OCI-LY1 (cell line): ENCODE measurements at regions not wholly inside any gene's neighbourhood (a gene's known extent, or its start where the extent isn't known, plus 50 kb on each side); places are given as distances from the start of the nearest gene placed in this dataset.

Experiments used
- H2AFZ ChIP-seq: fragments of 200-600 bp; sonication (generic), shearing (Covaris generic); 2 replicates; pipeline ENCODE4 v1.6.0; 2014; ENCODE audit warnings: antibody characterized with exemption, mild to moderate bottlenecking, low read length
- H3F3A ChIP-seq: fragments of 200-600 bp; sonication (generic), shearing (Covaris generic); 2 replicates; pipeline ENCODE4 v1.6.0; 2014; ENCODE audit warnings: mild to moderate bottlenecking, antibody characterized with exemption, low read length, moderate library complexity; ENCODE audit not compliant: insufficient read depth
- H3K27ac ChIP-seq: fragments of 200-600 bp; sonication (generic); 2 replicates; pipeline ENCODE4 v1.5.1; 2014; ENCODE audit warnings: low read length, mixed run types, mild to moderate bottlenecking, low read depth; ENCODE audit not compliant: poor library complexity, severe bottlenecking
- H3K27me3 ChIP-seq: fragments of 200-600 bp; sonication (generic); 2 replicates; pipeline ENCODE4 v1.6.0; 2014; ENCODE audit warnings: antibody characterized with exemption, mild to moderate bottlenecking, low read length, moderate library complexity; ENCODE audit not compliant: insufficient read depth
- H3K36me3 ChIP-seq: fragments of 200-600 bp; sonication (generic); 2 replicates; pipeline ENCODE4 v1.6.1; 2014; ENCODE audit warnings: mild to moderate bottlenecking, antibody characterized with exemption, low read length, moderate library complexity, mixed read lengths; ENCODE audit not compliant: insufficient read depth
- H3K4me1 ChIP-seq: fragments of 200-600 bp; sonication (generic); 2 replicates; pipeline ENCODE4 v1.5.1; 2014; ENCODE audit warnings: mild to moderate bottlenecking, low read length, moderate library complexity; ENCODE audit not compliant: insufficient read depth, severe bottlenecking
- H3K4me2 ChIP-seq: fragments of 200-600 bp; sonication (generic), shearing (Covaris generic); 2 replicates; pipeline ENCODE4 v1.6.1; 2014; ENCODE audit warnings: low read length
- H3K4me3 ChIP-seq: fragments of 200-600 bp; sonication (generic); 2 replicates; pipeline ENCODE4 v1.5.1; 2014; ENCODE audit warnings: low read length, low read depth, mild to moderate bottlenecking, mixed read lengths; ENCODE audit not compliant: poor library complexity, severe bottlenecking
- H3K79me2 ChIP-seq: fragments of 200-600 bp; shearing (Covaris generic); 2 replicates; pipeline ENCODE4 v1.6.1; 2016; ENCODE audit warnings: mixed run types, low read length, mixed read lengths; ENCODE audit not compliant: insufficient read depth
- H3K9ac ChIP-seq: fragments of 200-600 bp; sonication (generic), shearing (Covaris generic); 2 replicates; pipeline ENCODE4 v1.6.1; 2014; ENCODE audit warnings: mild to moderate bottlenecking, low read length, mixed read lengths
- H3K9me2 ChIP-seq: fragments of 200-600 bp; sonication (generic), shearing (Covaris generic); 2 replicates; pipeline ENCODE4 v1.6.1; 2014; ENCODE audit warnings: low read depth, mild to moderate bottlenecking, low read length, mixed read lengths
- H3K9me3 ChIP-seq: fragments of 200-600 bp; shearing (Covaris generic); 2 replicates; pipeline ENCODE4 v1.6.1; 2014; ENCODE audit warnings: low read length, mixed read lengths
- H4K20me1 ChIP-seq: fragments of 200-600 bp; sonication (generic), shearing (Covaris generic); 2 replicates; pipeline ENCODE4 v1.6.0; 2016; ENCODE audit warnings: mild to moderate bottlenecking, low read length; ENCODE audit not compliant: insufficient read depth
- CTCF ChIP-seq: fragments of 200-600 bp; sonication (generic), shearing (Covaris generic); IDR thresholded peaks from 2 replicates; pipeline ENCODE4 v1.5.1; 2017; ENCODE audit warnings: mild to moderate bottlenecking, antibody characterized with exemption, low read length, moderate library complexity, mixed read lengths
- EZH2 ChIP-seq: fragments of 200-600 bp; sonication (generic), shearing (Covaris generic); IDR thresholded peaks from 2 replicates; pipeline ENCODE4 v1.8.0; 2017; ENCODE audit warnings: borderline replicate concordance, mixed run types, mild to moderate bottlenecking, antibody characterized with exemption, low read length, moderate library complexity, mixed read lengths

DNA sequence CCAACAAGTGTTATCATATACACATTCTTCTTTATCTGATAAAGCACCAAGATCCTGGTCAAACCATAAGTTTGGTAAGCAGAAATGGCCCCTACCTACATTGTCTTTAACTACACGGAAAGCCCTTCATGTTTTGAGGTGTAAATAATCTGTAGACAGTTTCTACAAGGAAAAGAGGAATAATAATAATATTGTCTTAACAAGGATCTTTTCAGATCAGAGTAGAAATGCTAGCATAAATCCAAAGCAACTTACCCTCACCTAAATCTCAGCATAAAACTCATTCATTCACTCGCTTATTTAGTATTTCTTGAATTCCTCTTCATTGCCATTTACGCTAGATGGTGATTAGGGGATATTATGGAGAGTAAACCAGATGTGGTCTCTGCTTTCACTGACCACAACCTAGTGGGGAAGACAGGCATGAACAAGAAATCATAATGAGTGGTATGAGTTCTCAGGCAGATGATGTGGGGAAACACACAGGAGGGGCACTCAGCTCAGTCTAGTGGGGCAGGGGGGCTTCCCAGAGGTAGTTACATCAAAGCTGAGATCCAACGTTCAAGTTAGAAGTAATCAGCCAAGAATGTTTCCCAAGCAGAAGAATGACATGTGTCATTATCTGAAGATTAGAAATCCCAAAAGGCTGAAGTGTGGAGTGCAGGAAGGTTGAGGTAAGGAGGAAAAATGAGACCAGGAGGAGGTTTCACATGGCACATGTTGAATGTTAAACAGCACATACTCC lies 65.4 kb upstream of the ZC3H12C start:
- H3K27ac ChIP-seq: no peak overlapping the region
- TF ChIP-seq EZH2 (no peak), CTCF (no peak)
- no peak overlapping the region for H3K9ac ChIP-seq
- H4K20me1 ChIP-seq: no peaks in the 10 kb centered on the region
- H3K9me2 ChIP-seq: no peaks in the 10 kb centered on the region
- no peaks in the 10 kb centered on the region for H3K4me1 ChIP-seq
- no peaks in the 10 kb centered on the region for H3K79me2 ChIP-seq
- no peaks in the 10 kb centered on the region for H3K27me3 ChIP-seq
- no peak overlapping the region for H2AFZ ChIP-seq
- H3K36me3 ChIP-seq: no peaks in the 10 kb centered on the region
- H3K9me3 ChIP-seq: no peaks in the 10 kb centered on the region
- H3K4me3 ChIP-seq: no peak overlapping the region
- H3F3A ChIP-seq: no peaks in the 10 kb centered on the region
- H3K4me2 ChIP-seq: no peak overlapping the region

- no peaks in the 10 kb centered on the region for H3K9me3 ChIP-seq
- H3K9ac ChIP-seq: no peak overlapping the region
- H3K36me3 ChIP-seq: no peaks in the 10 kb centered on the region
- H3K4me3 ChIP-seq: no peak overlapping the region
- no peaks in the 10 kb centered on the region for H3K79me2 ChIP-seq
- H3K27me3 ChIP-seq: no peaks in the 10 kb centered on the region
- no peak overlapping the region for H3K4me2 ChIP-seq
- no peaks in the 10 kb centered on the region for H3K4me1 ChIP-seq
- H4K20me1 ChIP-seq: no peaks in the 10 kb centered on the region
- no peaks in the 10 kb centered on the region for H3F3A ChIP-seq
- no peak overlapping the region for H3K27ac ChIP-seq
- no peaks in the 10 kb centered on the region for H3K9me2 ChIP-seq
- H2AFZ ChIP-seq: no peak overlapping the region
- TF ChIP-seq CTCF (no peak), EZH2 (no peak)
Measured at GRCh38 chr11:110028921-110029320, 64.3 kb upstream of the ZC3H12C start.

DNA sequence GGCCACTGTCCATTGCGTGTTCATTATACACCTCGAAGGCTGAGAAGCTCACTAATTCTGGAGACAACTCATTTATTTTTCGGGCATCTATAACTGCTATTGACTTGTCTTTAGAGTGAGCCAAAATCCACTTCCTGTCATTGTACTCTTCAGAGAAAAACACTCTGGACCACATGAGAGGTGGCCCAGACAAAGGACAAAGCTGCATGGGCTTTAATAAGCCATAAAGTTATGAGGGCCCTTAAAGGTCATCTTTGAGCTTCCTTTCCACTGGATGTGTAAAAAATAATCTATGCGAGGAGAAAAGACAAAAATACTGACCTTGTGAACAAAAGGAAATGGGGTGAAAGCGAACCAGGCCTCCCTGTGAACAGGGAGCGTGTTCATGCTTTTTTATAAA lies 63.5 kb upstream of the ZC3H12C start:
- H3K9me2 ChIP-seq: no peaks in the 10 kb centered on the region
- H3K79me2 ChIP-seq: no peaks in the 10 kb centered on the region
- TF ChIP-seq EZH2: no peak
- TF ChIP-seq CTCF: no peak
- no peaks in the 10 kb centered on the region for H3K36me3 ChIP-seq
- no peak overlapping the region for H3K4me2 ChIP-seq
- no peaks in the 10 kb centered on the region for H3K9me3 ChIP-seq
- H3K4me1 ChIP-seq: no peaks in the 10 kb centered on the region
- no peaks in the 10 kb centered on the region for H3F3A ChIP-seq
- no peak overlapping the region for H2AFZ ChIP-seq
- no peak overlapping the region for H3K27ac ChIP-seq
- no peaks in the 10 kb centered on the region for H4K20me1 ChIP-seq
- no peak overlapping the region for H3K4me3 ChIP-seq
- no peaks in the 10 kb centered on the region for H3K27me3 ChIP-seq
- H3K9ac ChIP-seq: no peak overlapping the region
